ENCODE measurements at regions not wholly inside any gene's neighbourhood (a gene's known extent, or its start where the extent isn't known, plus 50 kb on each side); places are given as distances from the start of the nearest gene placed in this dataset.

- no peaks in the 10 kb centered on the region for H3K36me3 ChIP-seq (ENCODE audit: control insufficient read depth in 3 of 3, insufficient read depth in 3 of 3, low read length in 3 of 3)
- H3K9me3 ChIP-seq (ENCODE audit: control insufficient read depth in 3 of 3, low read length in 3 of 3) = no peaks in the 10 kb centered on the region
- no peak overlapping the region for H3K4me3 ChIP-seq (ENCODE audit: low read length in 3 of 3)
- no peaks in the 10 kb centered on the region for H3K27me3 ChIP-seq (ENCODE audit: control insufficient read depth in 3 of 3, insufficient read depth in 3 of 3, low read length in 3 of 3)
- H3K9ac ChIP-seq (ENCODE audit: low read depth in 1 of 3, low read length in 3 of 3) = no peak overlapping the region
- no peak overlapping the region for H3K27ac ChIP-seq (ENCODE audit: low read depth, low read length)
- no peaks in the 10 kb centered on the region for H3K4me1 ChIP-seq (ENCODE audit: control insufficient read depth in 3 of 3, insufficient read depth in 3 of 3, low read length in 3 of 3)
These were observed 106.4 kb downstream of the CH25H start for GRCh38 chr10:89100680-89101079.

GRCh38 chr10:89097226-89097625 lies 106.6 kb downstream of the FAS start:
- H3K27ac ChIP-seq (ENCODE audit: low read depth, low read length) = no peak overlapping the region
- H3K9me3 ChIP-seq (ENCODE audit: control insufficient read depth in 3 of 3, low read length in 3 of 3) = no peaks in the 10 kb centered on the region
- peaks cover 0 to 6% (median 0%) of the 10 kb centered on the region in 3 donors for H3K4me1 ChIP-seq (ENCODE audit: control insufficient read depth in 3 of 3, insufficient read depth in 3 of 3, low read length in 3 of 3)
- H3K9ac ChIP-seq (ENCODE audit: low read depth in 1 of 3, low read length in 3 of 3) = no peak overlapping the region
- no peaks in the 10 kb centered on the region for H3K36me3 ChIP-seq (ENCODE audit: control insufficient read depth in 3 of 3, insufficient read depth in 3 of 3, low read length in 3 of 3)
- H3K4me3 ChIP-seq (ENCODE audit: low read length in 3 of 3) = no peak overlapping the region
- no peaks in the 10 kb centered on the region for H3K27me3 ChIP-seq (ENCODE audit: control insufficient read depth in 3 of 3, insufficient read depth in 3 of 3, low read length in 3 of 3)

- Histone ChIP-seq H3K36me3 (ENCODE audit: control insufficient read depth in 3 of 3, insufficient read depth in 3 of 3, low read length in 3 of 3) (no peaks in the 10 kb centered on the region), H3K27me3 (ENCODE audit: control insufficient read depth in 3 of 3, insufficient read depth in 3 of 3, low read length in 3 of 3) (no peaks in the 10 kb centered on the region), H3K9me3 (ENCODE audit: control insufficient read depth in 3 of 3, low read length in 3 of 3) (no peaks in the 10 kb centered on the region), H3K27ac (ENCODE audit: low read depth, low read length) (no peak overlapping the region), H3K4me3 (ENCODE audit: low read length in 3 of 3) (no peak overlapping the region), H3K4me1 (ENCODE audit: control insufficient read depth in 3 of 3, insufficient read depth in 3 of 3, low read length in 3 of 3) (peaks cover 0 to 9% (median 0%) of the 10 kb centered on the region in 3 donors), H3K9ac (ENCODE audit: low read depth in 1 of 3, low read length in 3 of 3) (no peak overlapping the region)
These were observed 105.2 kb downstream of the FAS start for GRCh38 chr10:89095701-89096391.

GRCh38 chr10:89093728-89094127 lies 103.1 kb downstream of the FAS start:
- Histone ChIP-seq H3K9me3 (ENCODE audit: control insufficient read depth in 3 of 3, low read length in 3 of 3) (no peaks in the 10 kb centered on the region), H3K36me3 (ENCODE audit: control insufficient read depth in 3 of 3, insufficient read depth in 3 of 3, low read length in 3 of 3) (no peaks in the 10 kb centered on the region), H3K27ac (ENCODE audit: low read depth, low read length) (no peak overlapping the region), H3K9ac (ENCODE audit: low read depth in 1 of 3, low read length in 3 of 3) (no peak overlapping the region), H3K27me3 (ENCODE audit: control insufficient read depth in 3 of 3, insufficient read depth in 3 of 3, low read length in 3 of 3) (no peaks in the 10 kb centered on the region), H3K4me3 (ENCODE audit: low read length in 3 of 3) (no peak overlapping the region), H3K4me1 (ENCODE audit: control insufficient read depth in 3 of 3, insufficient read depth in 3 of 3, low read length in 3 of 3) (peaks cover 0 to 9% (median 0%) of the 10 kb centered on the region in 3 donors)

- Histone ChIP-seq H3K9me3 (ENCODE audit: control insufficient read depth in 3 of 3, low read length in 3 of 3) (no peaks in the 10 kb centered on the region), H3K36me3 (ENCODE audit: control insufficient read depth in 3 of 3, insufficient read depth in 3 of 3, low read length in 3 of 3) (no peaks in the 10 kb centered on the region), H3K27ac (ENCODE audit: low read depth, low read length) (no peak overlapping the region), H3K4me3 (ENCODE audit: low read length in 3 of 3) (no peak overlapping the region), H3K27me3 (ENCODE audit: control insufficient read depth in 3 of 3, insufficient read depth in 3 of 3, low read length in 3 of 3) (no peaks in the 10 kb centered on the region), H3K4me1 (ENCODE audit: control insufficient read depth in 3 of 3, insufficient read depth in 3 of 3, low read length in 3 of 3) (peaks cover 0 to 9% (median 0%) of the 10 kb centered on the region in 3 donors), H3K9ac (ENCODE audit: low read depth in 1 of 3, low read length in 3 of 3) (no peak overlapping the region)
These were observed 102.4 kb downstream of the FAS start for GRCh38 chr10:89092981-89093380.

- H3K4me1 ChIP-seq (ENCODE audit: control insufficient read depth in 3 of 3, insufficient read depth in 3 of 3, low read length in 3 of 3) = peaks cover 0 to 9% (median 0%) of the 10 kb centered on the region in 3 donors
- H3K27me3 ChIP-seq (ENCODE audit: control insufficient read depth in 3 of 3, insufficient read depth in 3 of 3, low read length in 3 of 3) = no peaks in the 10 kb centered on the region
- H3K4me3 ChIP-seq (ENCODE audit: low read length in 3 of 3) = no peak overlapping the region
- H3K9ac ChIP-seq (ENCODE audit: low read depth in 1 of 3, low read length in 3 of 3) = no peak overlapping the region
- H3K27ac ChIP-seq (ENCODE audit: low read depth, low read length) = no peak overlapping the region
- no peaks in the 10 kb centered on the region for H3K36me3 ChIP-seq (ENCODE audit: control insufficient read depth in 3 of 3, insufficient read depth in 3 of 3, low read length in 3 of 3)
- no peaks in the 10 kb centered on the region for H3K9me3 ChIP-seq (ENCODE audit: control insufficient read depth in 3 of 3, low read length in 3 of 3)
These were observed 101.8 kb downstream of the FAS start for GRCh38 chr10:89092439-89092838.

- no peak overlapping the region for H3K9ac ChIP-seq (ENCODE audit: low read depth in 1 of 3, low read length in 3 of 3)
- H3K27me3 ChIP-seq (ENCODE audit: control insufficient read depth in 3 of 3, insufficient read depth in 3 of 3, low read length in 3 of 3) = no peaks in the 10 kb centered on the region
- no peaks in the 10 kb centered on the region for H3K36me3 ChIP-seq (ENCODE audit: control insufficient read depth in 3 of 3, insufficient read depth in 3 of 3, low read length in 3 of 3)
- no peaks in the 10 kb centered on the region for H3K9me3 ChIP-seq (ENCODE audit: control insufficient read depth in 3 of 3, low read length in 3 of 3)
- no peak overlapping the region for H3K4me3 ChIP-seq (ENCODE audit: low read length in 3 of 3)
- H3K27ac ChIP-seq (ENCODE audit: low read depth, low read length) = no peak overlapping the region
- peaks cover 0 to 9% (median 5%) of the 10 kb centered on the region in 3 donors for H3K4me1 ChIP-seq (ENCODE audit: control insufficient read depth in 3 of 3, insufficient read depth in 3 of 3, low read length in 3 of 3)
These were observed 100.9 kb downstream of the FAS start for GRCh38 chr10:89091496-89091895.

- Histone ChIP-seq H3K27me3 (ENCODE audit: control insufficient read depth in 3 of 3, insufficient read depth in 3 of 3, low read length in 3 of 3) (no peaks in the 10 kb centered on the region), H3K36me3 (ENCODE audit: control insufficient read depth in 3 of 3, insufficient read depth in 3 of 3, low read length in 3 of 3) (no peaks in the 10 kb centered on the region), H3K4me1 (ENCODE audit: control insufficient read depth in 3 of 3, insufficient read depth in 3 of 3, low read length in 3 of 3) (peaks cover 0 to 10% (median 9%) of the 10 kb centered on the region in 3 donors), H3K9ac (ENCODE audit: low read depth in 1 of 3, low read length in 3 of 3) (no peak overlapping the region), H3K27ac (ENCODE audit: low read depth, low read length) (no peak overlapping the region), H3K9me3 (ENCODE audit: control insufficient read depth in 3 of 3, low read length in 3 of 3) (no peaks in the 10 kb centered on the region), H3K4me3 (ENCODE audit: low read length in 3 of 3) (no peak overlapping the region)
These were observed 100.3 kb downstream of the FAS start for GRCh38 chr10:89090756-89091445.

GRCh38 chr10:89086801-89087521 lies 96.4 kb downstream of the FAS start:
- Histone ChIP-seq H3K27ac (ENCODE audit: low read depth, low read length) (peak overlapping the region; percentile 55), H3K36me3 (ENCODE audit: control insufficient read depth in 3 of 3, insufficient read depth in 3 of 3, low read length in 3 of 3) (no peaks in the 10 kb centered on the region), H3K4me1 (ENCODE audit: control insufficient read depth in 3 of 3, insufficient read depth in 3 of 3, low read length in 3 of 3) (peaks cover 0 to 10% (median 1%) of the 10 kb centered on the region in 3 donors), H3K4me3 (ENCODE audit: low read length in 3 of 3) (peak overlapping the region; percentile 1 to 54 (median 45)), H3K27me3 (ENCODE audit: control insufficient read depth in 3 of 3, insufficient read depth in 3 of 3, low read length in 3 of 3) (no peaks in the 10 kb centered on the region), H3K9ac (ENCODE audit: low read depth in 1 of 3, low read length in 3 of 3) (no peak overlapping the region), H3K9me3 (ENCODE audit: control insufficient read depth in 3 of 3, low read length in 3 of 3) (no peaks in the 10 kb centered on the region)

- no peak overlapping the region for H3K27ac ChIP-seq (ENCODE audit: low read depth, low read length)
- peaks cover 0 to 10% (median 0%) of the 10 kb centered on the region in 3 donors for H3K4me1 ChIP-seq (ENCODE audit: control insufficient read depth in 3 of 3, insufficient read depth in 3 of 3, low read length in 3 of 3)
- H3K36me3 ChIP-seq (ENCODE audit: control insufficient read depth in 3 of 3, insufficient read depth in 3 of 3, low read length in 3 of 3) = no peaks in the 10 kb centered on the region
- no peak overlapping the region for H3K9ac ChIP-seq (ENCODE audit: low read depth in 1 of 3, low read length in 3 of 3)
- H3K9me3 ChIP-seq (ENCODE audit: control insufficient read depth in 3 of 3, low read length in 3 of 3) = no peaks in the 10 kb centered on the region
- H3K27me3 ChIP-seq (ENCODE audit: control insufficient read depth in 3 of 3, insufficient read depth in 3 of 3, low read length in 3 of 3) = no peaks in the 10 kb centered on the region
- H3K4me3 ChIP-seq (ENCODE audit: low read length in 3 of 3) = no peak overlapping the region
These were observed 94.6 kb downstream of the FAS start for GRCh38 chr10:89085153-89085552.
